ENCODE measurements at regions not wholly inside any gene's neighbourhood (a gene's known extent, or its start where the extent isn't known, plus 50 kb on each side); places are given as distances from the start of the nearest gene placed in this dataset.

- Histone ChIP-seq H3K27ac (no peak overlapping the region), H3K9me3 (no peaks in the 10 kb centered on the region), H3K36me3 (no peaks in the 10 kb centered on the region), H3K27me3 (no peaks in the 10 kb centered on the region), H3K4me1 (no peaks in the 10 kb centered on the region), H3K4me3 (no peak overlapping the region)
- intact Hi-C loops (cut with DNase I) = no loop called here
- WGBS, 2 donors = 79 to 90% methylated on average over 20 of the region's 20 CpGs
- no peak for TF ChIP-seq POLR2AphosphoS5 (IDR thresholded peaks at IDR 0.05)
- TF ChIP-seq EP300 (IDR thresholded peaks at IDR 0.05) = no peak
- no peak for TF ChIP-seq POLR2A (IDR thresholded peaks at IDR 0.05)
- TF ChIP-seq, protein P1, sequence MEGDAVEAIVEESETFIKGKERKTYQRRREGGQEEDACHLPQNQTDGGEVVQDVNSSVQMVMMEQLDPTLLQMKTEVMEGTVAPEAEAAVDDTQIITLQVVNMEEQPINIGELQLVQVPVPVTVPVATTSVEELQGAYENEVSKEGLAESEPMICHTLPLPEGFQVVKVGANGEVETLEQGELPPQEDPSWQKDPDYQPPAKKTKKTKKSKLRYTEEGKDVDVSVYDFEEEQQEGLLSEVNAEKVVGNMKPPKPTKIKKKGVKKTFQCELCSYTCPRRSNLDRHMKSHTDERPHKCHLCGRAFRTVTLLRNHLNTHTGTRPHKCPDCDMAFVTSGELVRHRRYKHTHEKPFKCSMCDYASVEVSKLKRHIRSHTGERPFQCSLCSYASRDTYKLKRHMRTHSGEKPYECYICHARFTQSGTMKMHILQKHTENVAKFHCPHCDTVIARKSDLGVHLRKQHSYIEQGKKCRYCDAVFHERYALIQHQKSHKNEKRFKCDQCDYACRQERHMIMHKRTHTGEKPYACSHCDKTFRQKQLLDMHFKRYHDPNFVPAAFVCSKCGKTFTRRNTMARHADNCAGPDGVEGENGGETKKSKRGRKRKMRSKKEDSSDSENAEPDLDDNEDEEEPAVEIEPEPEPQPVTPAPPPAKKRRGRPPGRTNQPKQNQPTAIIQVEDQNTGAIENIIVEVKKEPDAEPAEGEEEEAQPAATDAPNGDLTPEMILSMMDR (IDR thresholded peaks at IDR 0.05) = no peak
- DNase-seq = no peak
Observed at GRCh38 chr2:236400594-236401360, 136.6 kb upstream of the ASB18 start.

GRCh38 chr2:236402033-236402790 is 138.0 kb upstream of the ASB18 start:
- TF ChIP-seq EP300 (IDR thresholded peaks at IDR 0.05) (no peak), POLR2A (IDR thresholded peaks at IDR 0.05) (no peak), POLR2AphosphoS5 (IDR thresholded peaks at IDR 0.05) (no peak)
- TF ChIP-seq, protein P1 (IDR thresholded peaks at IDR 0.05) = no peak
- no peaks in the 10 kb centered on the region for H3K9me3 ChIP-seq
- intact Hi-C loops (cut with DNase I) = no loop called here
- DNase-seq = no peak
- H3K27me3 ChIP-seq = no peaks in the 10 kb centered on the region
- H3K27ac ChIP-seq = no peak overlapping the region
- no peaks in the 10 kb centered on the region for H3K36me3 ChIP-seq
- H3K4me3 ChIP-seq = no peak overlapping the region
- no peaks in the 10 kb centered on the region for H3K4me1 ChIP-seq
- 69 to 73% methylated on average over 12 of the region's 12 CpGs for WGBS, 2 donors

DNA sequence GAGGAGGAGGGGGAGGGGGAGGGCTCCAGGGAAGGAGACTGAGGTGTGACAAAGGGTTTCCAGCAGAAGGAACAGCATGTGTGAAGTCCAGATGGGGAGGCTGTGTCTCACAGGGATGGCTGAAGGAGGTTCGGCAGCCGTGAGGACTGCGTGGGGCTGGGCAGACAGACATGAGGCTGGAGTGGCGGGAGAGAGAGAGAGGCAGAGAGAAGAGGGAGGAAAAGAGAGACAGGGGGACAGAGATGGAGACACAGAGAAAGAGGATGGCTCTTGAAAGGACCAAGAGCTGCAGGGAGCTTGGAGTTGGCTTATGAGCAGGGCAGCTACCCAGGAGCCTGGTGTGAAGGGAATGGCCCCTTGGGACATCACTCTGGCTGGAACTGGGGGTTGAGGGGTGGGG is 138.9 kb upstream of the ASB18 start:
- Histone ChIP-seq H3K36me3 (no peaks in the 10 kb centered on the region), H3K4me1 (no peaks in the 10 kb centered on the region), H3K27ac (no peak overlapping the region), H3K27me3 (no peaks in the 10 kb centered on the region), H3K4me3 (no peak overlapping the region), H3K9me3 (no peaks in the 10 kb centered on the region)
- 90 to 94% methylated on average over 4 of the region's 4 CpGs for WGBS, 2 donors
- DNase-seq = no peak
- TF ChIP-seq POLR2A (IDR thresholded peaks at IDR 0.05) = no peak
- TF ChIP-seq POLR2AphosphoS5 (IDR thresholded peaks at IDR 0.05) = no peak
- TF ChIP-seq, protein P1 (IDR thresholded peaks at IDR 0.05) = no peak
- no peak for TF ChIP-seq EP300 (IDR thresholded peaks at IDR 0.05)
- intact Hi-C loops (cut with DNase I) = no loop called here

- TF ChIP-seq POLR2A (IDR thresholded peaks at IDR 0.05) = no peak
- TF ChIP-seq, protein P1 (IDR thresholded peaks at IDR 0.05) = no peak
- TF ChIP-seq EP300 (IDR thresholded peaks at IDR 0.05) = no peak
- TF ChIP-seq POLR2AphosphoS5 (IDR thresholded peaks at IDR 0.05) = no peak
- intact Hi-C loops (cut with DNase I) = no loop called here
- H3K27me3 ChIP-seq = no peaks in the 10 kb centered on the region
- H3K4me3 ChIP-seq = no peak overlapping the region
- DNase-seq = no peak
- H3K36me3 ChIP-seq = no peaks in the 10 kb centered on the region
- whole genome bisulfite sequencing, 2 donors = 82 to 90% methylated on average over 10 of the region's 10 CpGs
- H3K9me3 ChIP-seq = no peaks in the 10 kb centered on the region
- no peak overlapping the region for H3K27ac ChIP-seq
- no peaks in the 10 kb centered on the region for H3K4me1 ChIP-seq
Observed at GRCh38 chr2:236403811-236404210, 139.6 kb upstream of the ASB18 start.

All from sigmoid colon (tissue), 6 donors.